PFSK-1 (cell line): ENCODE measurements at regions not wholly inside any gene's neighbourhood (a gene's known extent, or its start where the extent isn't known, plus 50 kb on each side); places are given as distances from the start of the nearest gene placed in this dataset.

Source experiments
- FOXP2 ChIP-seq: optimal IDR thresholded peaks from 2 replicates; pipeline ENCODE3; 2011; ENCODE audit warnings: borderline replicate concordance, control low read depth, inconsistent platforms; ENCODE audit not compliant: insufficient read depth; ENCODE audit errors: extremely low read length, extremely low read depth
- POLR2AphosphoS5 ChIP-seq: IDR thresholded peaks from 2 replicates; pipeline ENCODE4 v1.6.1; 2012; ENCODE audit warnings: low read depth, mild to moderate bottlenecking, control low read depth, low read length, moderate library complexity
- REST ChIP-seq, 2 experiments: IDR thresholded peaks; 2 replicates each; pipeline versions ENCODE4 v1.6.1 to v1.8.0; 2011 to 2012; ENCODE audit warnings: low read depth in 2 of 2, low read length in 2 of 2, control low read depth in 1 of 2, inconsistent platforms in 1 of 2, mild to moderate bottlenecking in 1 of 2, moderate library complexity in 1 of 2; ENCODE audit not compliant: insufficient read depth in 1 of 2
- SIN3A ChIP-seq: IDR thresholded peaks from 2 replicates; pipeline ENCODE4 v1.6.1; 2012; ENCODE audit warnings: mild to moderate bottlenecking, low read length, moderate library complexity, borderline replicate concordance; ENCODE audit not compliant: insufficient read depth
- TAF1 ChIP-seq: IDR thresholded peaks from 2 replicates; pipeline ENCODE4 v1.6.1; 2012; ENCODE audit warnings: low read length, control low read depth, borderline replicate concordance; ENCODE audit not compliant: insufficient read depth

GRCh38 chr13:37198629-37199028 lies 93.2 kb upstream of the CSNK1A1L start:
- TF ChIP-seq POLR2AphosphoS5 (no peak), REST (IDR thresholded peaks at IDR 0.05; ENCODE audit: insufficient read depth in 1 of 2, low read depth in 2 of 2, low read length in 2 of 2) (no peak), TAF1 (no peak), SIN3A (no peak), FOXP2 (no peak)
